Keratinocyte (primary cell): ENCODE measurements at regions not wholly inside any gene's neighbourhood (a gene's known extent, or its start where the extent isn't known, plus 50 kb on each side); places are given as distances from the start of the nearest gene placed in this dataset.

ENCODE experiments used
- DNase-seq: peaks from one replicate; pipeline ENCODE4 v3.0.0-alpha.2; 2011; ENCODE audit warnings: low read depth, missing footprints, low spot score
- FAIRE-seq: peaks from 2 replicates; lab custom pipeline; 2011; peaks lifted over from hg19 to GRCh38; lab: Jason Lieb, UNC
- H2AFZ ChIP-seq: 2 replicates; pipeline ENCODE4 v1.6.0; 2012; ENCODE audit warnings: low read length, control low read depth, inconsistent platforms; ENCODE audit not compliant: control insufficient read depth
- H3K27ac ChIP-seq: 2 replicates; pipeline ENCODE4 v1.5.1; 2011; ENCODE audit warnings: low read length; ENCODE audit not compliant: control insufficient read depth, insufficient read depth
- H3K27me3 ChIP-seq: 3 replicates; pipeline ENCODE4 v1.6.0; 2011; ENCODE audit warnings: low read length; ENCODE audit not compliant: control insufficient read depth, insufficient read depth; ENCODE audit errors: extremely low read depth
- H3K36me3 ChIP-seq, 2 experiments: 2 replicates in 1 of 2; 3 replicates in 1 of 2; pipeline ENCODE4 v1.5.1; 2011; ENCODE audit warnings: low read length in 2 of 2, mild to moderate bottlenecking in 1 of 2; ENCODE audit not compliant: control insufficient read depth in 2 of 2, insufficient read depth in 2 of 2; ENCODE audit errors: extremely low read depth in 1 of 2
- H3K4me1 ChIP-seq: 3 replicates; pipeline ENCODE4 v1.5.1; 2011; ENCODE audit warnings: low read length; ENCODE audit not compliant: control insufficient read depth, insufficient read depth; ENCODE audit errors: extremely low read depth
- H3K4me2 ChIP-seq: 3 replicates; pipeline ENCODE4 v1.6.0; 2011; ENCODE audit warnings: low read depth, low read length; ENCODE audit not compliant: control insufficient read depth, insufficient read depth; ENCODE audit errors: extremely low read depth
- H3K4me3 ChIP-seq, 3 experiments: fragments of 200-600 bp in 1 of 3; sonication (generic) in 1 of 3; 2 replicates in 2 of 3; 3 replicates in 1 of 3; pipeline ENCODE4 v1.5.1; 2011 to 2016; ENCODE audit warnings: low read length in 3 of 3, mild to moderate bottlenecking in 3 of 3, control low read depth in 2 of 3, inconsistent platforms in 1 of 3, low read depth in 1 of 3, mixed read lengths in 1 of 3, mixed run types in 1 of 3, moderate library complexity in 1 of 3; ENCODE audit not compliant: control insufficient read depth in 2 of 3, insufficient read depth in 2 of 3; ENCODE audit errors: extremely low read depth in 1 of 3
- H3K79me2 ChIP-seq: 2 replicates; pipeline ENCODE4 v1.6.0; 2012; ENCODE audit warnings: low read length; ENCODE audit not compliant: control insufficient read depth, insufficient read depth
- H3K9ac ChIP-seq: 3 replicates; pipeline ENCODE4 v1.6.0; 2011; ENCODE audit warnings: low read length; ENCODE audit not compliant: control insufficient read depth, insufficient read depth; ENCODE audit errors: extremely low read depth
- H3K9me1 ChIP-seq: 3 replicates; pipeline ENCODE4 v1.6.0; 2011; ENCODE audit warnings: low read length; ENCODE audit not compliant: control insufficient read depth, insufficient read depth; ENCODE audit errors: extremely low read depth
- H3K9me3 ChIP-seq: 2 replicates; pipeline ENCODE4 v1.5.1; 2012; ENCODE audit warnings: low read depth, low read length; ENCODE audit not compliant: control insufficient read depth
- H4K20me1 ChIP-seq: 3 replicates; pipeline ENCODE4 v1.6.0; 2011; ENCODE audit warnings: low read length; ENCODE audit not compliant: control insufficient read depth, insufficient read depth; ENCODE audit errors: extremely low read depth
- CTCF ChIP-seq, 3 experiments: IDR thresholded peaks in 1 of 3; conservative IDR thresholded peaks in 1 of 3; optimal IDR thresholded peaks in 1 of 3; 2 replicates in 2 of 3; 3 replicates in 1 of 3; pipeline versions ENCODE3 to v1.5.1; 2011; ENCODE audit warnings: low read length in 3 of 3, mild to moderate bottlenecking in 3 of 3, moderate library complexity in 2 of 3, control low read depth in 1 of 3, inconsistent platforms in 1 of 3; ENCODE audit not compliant: insufficient read depth in 2 of 3; ENCODE audit errors: extremely low read depth in 1 of 3
- EZH2 ChIP-seq: IDR thresholded peaks from one replicate; pipeline ENCODE4 v1.6.1; 2012; ENCODE audit warnings: inconsistent platforms, mild to moderate bottlenecking, low read length, moderate library complexity
- dilution Hi-C: fragments of 300-500 bp; cut with MboI; formaldehyde crosslinking; loops from one replicate; pipeline ENCODE4 v1.7.0; 2020; ENCODE audit warnings: low sequenced_read_pairs; ENCODE audit not compliant: extremely low pct_ligation_motif_present

DNA sequence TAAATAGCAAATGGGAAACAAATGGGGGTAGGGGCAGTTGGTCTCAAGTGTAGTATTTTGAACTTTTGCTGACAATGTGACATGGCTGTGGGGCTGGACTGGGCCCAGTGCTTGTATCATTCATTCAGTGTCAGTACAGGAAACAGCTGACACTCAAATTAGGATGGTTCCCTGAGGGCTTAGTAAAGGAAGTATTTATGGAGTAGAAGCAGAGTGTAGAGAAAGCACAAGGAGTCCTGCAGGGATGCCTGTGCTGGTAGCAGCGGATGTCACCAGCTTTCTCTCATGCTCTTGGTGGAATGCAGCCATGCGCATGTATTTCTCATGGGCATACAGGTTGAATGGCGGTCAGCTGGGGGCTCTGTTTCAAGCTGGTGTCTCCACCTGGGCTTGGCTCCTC, 72.9 kb upstream of the SLC44A1 start:
- Histone ChIP-seq H3K4me3 (no peak overlapping the region), H3K9me3 (no peaks in the 10 kb centered on the region), H2AFZ (no peak overlapping the region), H4K20me1 (no peaks in the 10 kb centered on the region), H3K36me3 (no peaks in the 10 kb centered on the region), H3K79me2 (no peaks in the 10 kb centered on the region), H3K4me2 (no peak overlapping the region), H3K9me1 (no peaks in the 10 kb centered on the region), H3K4me1 (no peaks in the 10 kb centered on the region), H3K27ac (no peak overlapping the region), H3K9ac (no peak overlapping the region), H3K27me3 (no peaks in the 10 kb centered on the region)
- dilution Hi-C loops, result no loop called here
- FAIRE-seq (no peak), DNase-seq (no peak)
- TF ChIP-seq EZH2 (no peak), CTCF (optimal IDR thresholded peaks at IDR 0.05 in 1 of 3, IDR thresholded peaks at IDR 0.05 in 1 of 3, conservative IDR thresholded peaks at IDR 0.05 in 1 of 3; ENCODE audit: extremely low read depth in 1 of 3, insufficient read depth in 2 of 3, low read length in 3 of 3) (no peak)

- Histone ChIP-seq H3K27me3 (no peaks in the 10 kb centered on the region), H3K36me3 (no peaks in the 10 kb centered on the region), H3K27ac (no peak overlapping the region), H2AFZ (no peak overlapping the region), H4K20me1 (no peaks in the 10 kb centered on the region), H3K9ac (no peak overlapping the region), H3K9me3 (no peaks in the 10 kb centered on the region), H3K4me1 (no peaks in the 10 kb centered on the region), H3K79me2 (no peaks in the 10 kb centered on the region), H3K4me2 (no peak overlapping the region), H3K4me3 (no peak overlapping the region), H3K9me1 (no peaks in the 10 kb centered on the region)
- TF ChIP-seq EZH2 (no peak), CTCF (optimal IDR thresholded peaks at IDR 0.05 in 1 of 3, IDR thresholded peaks at IDR 0.05 in 1 of 3, conservative IDR thresholded peaks at IDR 0.05 in 1 of 3; ENCODE audit: extremely low read depth in 1 of 3, insufficient read depth in 2 of 3, low read length in 3 of 3) (no peak)
- FAIRE-seq, result no peak
- dilution Hi-C loops, result no loop called here
- DNase-seq, result no peak
Observed at GRCh38 chr9:105172436-105172835, 72.0 kb upstream of the SLC44A1 start.
